ENCODE measurements at regions not wholly inside any gene's neighbourhood (a gene's known extent, or its start where the extent isn't known, plus 50 kb on each side); places are given as distances from the start of the nearest gene placed in this dataset.

DNA sequence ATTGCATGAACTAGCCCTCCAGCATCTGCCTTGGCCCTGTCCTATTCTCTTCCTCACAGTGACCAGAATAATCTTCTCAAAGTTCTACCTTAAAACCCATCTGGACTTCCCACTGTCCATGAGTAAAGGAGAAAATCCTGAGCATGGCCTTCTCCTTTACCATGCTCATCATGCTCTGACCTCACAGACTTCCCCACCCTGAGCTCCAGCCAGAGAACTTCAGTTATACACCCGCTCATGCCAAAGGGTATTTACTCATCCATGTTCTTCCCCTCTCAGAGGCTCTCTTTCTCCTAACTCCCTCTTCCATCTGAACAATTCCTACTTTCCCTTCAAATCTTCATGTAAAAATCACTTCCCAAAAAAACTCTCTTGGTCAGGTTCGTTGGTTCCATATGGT is 188.4 kb downstream of the SETD4 start:
- TF ChIP-seq, protein P1, sequence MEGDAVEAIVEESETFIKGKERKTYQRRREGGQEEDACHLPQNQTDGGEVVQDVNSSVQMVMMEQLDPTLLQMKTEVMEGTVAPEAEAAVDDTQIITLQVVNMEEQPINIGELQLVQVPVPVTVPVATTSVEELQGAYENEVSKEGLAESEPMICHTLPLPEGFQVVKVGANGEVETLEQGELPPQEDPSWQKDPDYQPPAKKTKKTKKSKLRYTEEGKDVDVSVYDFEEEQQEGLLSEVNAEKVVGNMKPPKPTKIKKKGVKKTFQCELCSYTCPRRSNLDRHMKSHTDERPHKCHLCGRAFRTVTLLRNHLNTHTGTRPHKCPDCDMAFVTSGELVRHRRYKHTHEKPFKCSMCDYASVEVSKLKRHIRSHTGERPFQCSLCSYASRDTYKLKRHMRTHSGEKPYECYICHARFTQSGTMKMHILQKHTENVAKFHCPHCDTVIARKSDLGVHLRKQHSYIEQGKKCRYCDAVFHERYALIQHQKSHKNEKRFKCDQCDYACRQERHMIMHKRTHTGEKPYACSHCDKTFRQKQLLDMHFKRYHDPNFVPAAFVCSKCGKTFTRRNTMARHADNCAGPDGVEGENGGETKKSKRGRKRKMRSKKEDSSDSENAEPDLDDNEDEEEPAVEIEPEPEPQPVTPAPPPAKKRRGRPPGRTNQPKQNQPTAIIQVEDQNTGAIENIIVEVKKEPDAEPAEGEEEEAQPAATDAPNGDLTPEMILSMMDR (conservative IDR thresholded peaks at IDR 0.05; ENCODE audit: low read length), result no peak
- no peak overlapping the region for H3K4me3 ChIP-seq (ENCODE audit: low read length)
- DNase-seq (ENCODE audit: low read depth), result no peak

DNA sequence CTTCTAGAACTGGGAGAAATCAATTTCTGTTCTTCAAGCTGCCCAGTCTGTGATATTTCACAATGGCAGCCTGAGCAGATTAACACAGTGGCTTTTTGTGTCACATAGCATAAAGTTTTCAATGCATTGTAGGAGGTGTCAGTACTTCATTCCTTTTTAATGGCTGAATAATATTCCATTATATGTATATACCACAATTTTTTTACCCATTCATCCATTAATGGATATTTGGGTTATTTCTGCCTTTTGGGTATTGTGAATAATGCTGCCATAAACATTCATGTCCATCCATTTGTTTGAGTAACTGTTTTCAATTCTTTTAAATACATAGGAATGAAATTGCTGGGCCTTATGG is 191.5 kb downstream of the SETD4 start:
- no peak for DNase-seq (ENCODE audit: low read depth)

DNA sequence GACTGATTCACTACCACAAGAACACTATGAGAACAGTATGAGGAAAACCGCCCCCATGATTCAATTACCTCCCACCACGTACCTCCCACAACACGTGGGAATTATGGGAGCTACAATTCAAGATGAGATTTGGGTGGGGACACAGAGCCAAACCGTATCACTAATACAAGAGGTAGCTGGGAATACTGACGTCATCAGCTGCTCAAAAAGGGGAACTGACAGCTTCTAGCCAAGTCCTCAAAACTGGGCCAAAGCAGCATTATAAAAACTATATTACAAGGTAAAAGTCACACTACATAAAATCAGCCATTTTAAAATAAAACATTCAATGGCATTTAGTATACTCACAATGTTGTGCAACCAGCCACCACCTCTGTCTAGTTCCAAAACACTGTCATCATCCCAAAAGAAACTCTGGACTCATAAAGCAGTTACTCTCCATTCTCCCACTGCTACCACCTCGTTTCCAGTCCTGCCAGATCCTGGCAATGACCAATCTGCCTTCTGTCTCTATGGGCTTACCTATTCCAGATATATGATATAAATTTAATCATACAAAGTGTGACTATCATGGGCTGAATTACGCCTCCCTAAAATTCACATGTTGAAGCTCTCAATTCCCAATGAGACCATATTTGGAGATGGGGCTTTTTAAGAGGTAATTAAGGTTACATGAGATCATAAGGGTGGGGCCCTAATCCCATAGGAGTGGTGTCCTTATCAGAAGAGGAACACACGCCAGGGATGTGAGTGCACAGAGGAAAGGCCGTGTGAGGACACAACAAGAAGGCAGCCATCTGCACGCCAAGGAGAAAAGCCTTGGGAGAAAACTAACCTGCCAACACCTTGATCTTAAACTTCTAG is 192.1 kb downstream of the SETD4 start:
- TF ChIP-seq, protein P1 (conservative IDR thresholded peaks at IDR 0.05; ENCODE audit: low read length), result no peak
- H3K4me3 ChIP-seq (ENCODE audit: low read length), result no peak overlapping the region
- no peak for DNase-seq (ENCODE audit: low read depth)

More for the DNA sequence above, 191.5 kb downstream of the SETD4 start:
- TF ChIP-seq, protein P1 (conservative IDR thresholded peaks at IDR 0.05; ENCODE audit: low read length), result no peak
- no peak overlapping the region for H3K4me3 ChIP-seq (ENCODE audit: low read length)

DNA sequence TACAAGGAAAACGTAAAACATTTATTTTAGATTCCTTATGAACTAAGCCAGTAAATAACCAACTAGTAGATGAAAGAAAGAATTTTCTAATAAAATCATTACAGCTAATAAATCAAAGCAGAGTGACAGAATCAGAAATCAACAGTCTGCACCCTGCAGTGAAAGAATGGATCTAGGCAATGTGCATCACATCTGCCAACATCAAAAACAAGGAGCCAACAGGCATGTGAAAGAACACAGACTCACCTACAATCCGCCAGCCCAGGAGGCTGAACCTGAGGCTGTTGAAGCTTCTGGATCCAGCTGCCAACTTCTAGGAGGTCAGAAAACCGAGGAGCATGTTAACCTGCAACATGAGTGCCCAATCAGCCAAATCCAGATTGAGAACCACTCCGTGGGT is 196.3 kb downstream of the SETD4 start:
- TF ChIP-seq, protein P1 (conservative IDR thresholded peaks at IDR 0.05; ENCODE audit: low read length), result no peak
- H3K4me3 ChIP-seq (ENCODE audit: low read length), result no peak overlapping the region
- DNase-seq (ENCODE audit: low read depth), result no peak

DNA sequence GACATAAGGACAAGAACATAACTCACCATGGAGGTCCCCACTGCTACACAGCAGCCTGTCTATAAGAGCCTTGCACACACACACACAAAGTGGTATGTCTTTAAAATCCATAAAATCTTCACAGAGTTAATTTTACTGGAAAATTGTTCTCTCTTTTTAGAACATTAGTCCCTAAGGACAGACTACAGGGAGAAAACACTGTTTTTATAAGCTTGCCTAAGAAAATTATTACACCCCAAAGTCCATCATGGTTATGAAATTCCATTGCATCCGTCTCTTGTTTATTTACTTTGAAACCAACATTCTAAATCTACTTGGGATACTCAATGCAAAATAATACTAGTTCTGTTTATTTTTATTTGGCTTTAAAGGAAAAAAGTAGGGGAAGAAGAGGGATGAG is 197.4 kb downstream of the SETD4 start:
- no peak for DNase-seq (ENCODE audit: low read depth)
- H3K4me3 ChIP-seq (ENCODE audit: low read length), result no peak overlapping the region
- TF ChIP-seq, protein P1 (conservative IDR thresholded peaks at IDR 0.05; ENCODE audit: low read length), result no peak

DNA sequence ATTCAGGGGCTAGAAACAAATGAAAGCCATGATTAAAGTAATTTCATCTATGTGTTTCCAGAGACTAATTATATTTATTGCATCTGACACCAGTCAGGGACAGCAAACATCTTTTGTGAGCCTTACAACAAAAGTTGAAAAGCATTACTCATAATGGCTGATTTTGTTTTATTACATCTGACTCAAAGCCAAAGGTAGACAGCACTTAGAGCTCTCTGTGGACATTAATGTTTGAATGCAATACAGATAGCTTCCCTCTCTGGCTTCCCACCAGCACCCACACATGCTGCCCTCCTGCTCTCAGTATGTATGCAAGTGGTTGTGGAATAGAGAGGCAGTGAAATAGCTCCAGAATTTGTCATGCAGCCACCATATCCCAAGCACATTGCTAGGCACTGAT is 198.7 kb downstream of the SETD4 start:
- H3K4me3 ChIP-seq (ENCODE audit: low read length), result no peak overlapping the region
- DNase-seq (ENCODE audit: low read depth), result peak; percentile 82
- TF ChIP-seq, protein P1 (conservative IDR thresholded peaks at IDR 0.05; ENCODE audit: low read length), result no peak

DNA sequence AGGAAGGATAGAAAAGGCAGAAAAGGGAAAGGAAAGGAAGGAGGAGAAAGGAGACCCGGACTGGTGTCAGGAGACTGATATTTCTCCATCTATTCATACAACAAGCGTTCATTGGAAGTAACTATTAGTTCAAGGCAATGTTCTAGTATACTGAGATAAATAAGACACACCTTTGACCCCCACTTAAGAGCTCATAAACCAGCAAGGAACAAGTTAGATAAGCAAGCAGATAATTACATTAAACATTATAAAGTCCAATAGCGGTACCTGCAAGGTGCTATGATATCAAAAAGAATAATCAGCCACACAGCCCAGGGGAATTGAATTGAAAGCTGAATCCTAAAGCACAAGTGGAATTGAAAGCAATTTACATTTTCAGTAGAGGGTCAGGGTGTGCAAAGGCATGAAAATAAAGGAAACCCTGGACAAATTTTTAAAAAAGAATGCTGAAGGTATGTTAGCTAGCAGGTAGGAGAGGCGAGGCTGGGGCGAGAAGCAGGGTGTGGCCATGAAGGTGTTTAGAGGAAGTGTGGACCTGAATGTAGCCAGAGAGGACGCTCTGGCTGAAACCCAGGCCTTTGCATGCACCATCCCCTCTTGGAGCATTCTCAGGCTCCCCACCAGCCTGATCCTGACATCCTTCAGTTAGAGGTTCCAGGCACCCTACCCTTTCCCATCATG is 200.0 kb downstream of the SETD4 start:
- no peak overlapping the region for H3K4me3 ChIP-seq (ENCODE audit: low read length)
- no peak for DNase-seq (ENCODE audit: low read depth)
- TF ChIP-seq, protein P1 (conservative IDR thresholded peaks at IDR 0.05; ENCODE audit: low read length), result no peak
